ENCODE measurements at regions not wholly inside any gene's neighbourhood (a gene's known extent, or its start where the extent isn't known, plus 50 kb on each side); places are given as distances from the start of the nearest gene placed in this dataset.
"Not testable (repeated sequence)": the region's sequence is repeated elsewhere in the genome, so short reads cannot be mapped to it uniquely, and the experiment has no call there.

GRCh38 chr4:177182166-177182565 lies 127.5 kb upstream of the NEIL3 start:
- no peaks in the 10 kb centered on the region for H3K9me3 ChIP-seq
- no peak for DNase-seq (ENCODE audit: low spot score in 2 of 2)
- H3K4me3 ChIP-seq, result no peak overlapping the region
- no peaks in the 10 kb centered on the region for H3K27me3 ChIP-seq (ENCODE audit: low read depth)
- no peaks in the 10 kb centered on the region for H3K36me3 ChIP-seq (replicated peaks)
- no peaks in the 10 kb centered on the region for H3K4me1 ChIP-seq
- in situ Hi-C loops (cut with MboI; ENCODE audit: low sequenced_read_pairs), result no loop called here

- Histone ChIP-seq H3K4me3 (no peak overlapping the region), H3K4me1 (no peaks in the 10 kb centered on the region), H3K36me3 (replicated peaks) (no peaks in the 10 kb centered on the region), H3K9me3 (no peaks in the 10 kb centered on the region), H3K27me3 (ENCODE audit: low read depth) (no peaks in the 10 kb centered on the region)
- in situ Hi-C loops (cut with MboI; ENCODE audit: low sequenced_read_pairs), result no loop called here
- no peak for DNase-seq (ENCODE audit: low spot score in 2 of 2)
Observed at GRCh38 chr4:177182728-177183127, 126.9 kb upstream of the NEIL3 start.

GRCh38 chr4:177185151-177185550 lies 124.5 kb upstream of the NEIL3 start:
- Histone ChIP-seq H3K36me3 (replicated peaks) (no peaks in the 10 kb centered on the region; the same call in 1 of the 2 replicates), H3K9me3 (no peaks in the 10 kb centered on the region), H3K4me3 (no peak overlapping the region), H3K27me3 (ENCODE audit: low read depth) (no peaks in the 10 kb centered on the region), H3K4me1 (no peaks in the 10 kb centered on the region)
- no peak for DNase-seq (ENCODE audit: low spot score in 2 of 2)
- in situ Hi-C loops (cut with MboI; ENCODE audit: low sequenced_read_pairs), result no loop called here

- in situ Hi-C loops (cut with MboI; ENCODE audit: low sequenced_read_pairs), result no loop called here
- DNase-seq (ENCODE audit: low spot score in 2 of 2), result no peak
- H3K9me3 ChIP-seq, result no peaks in the 10 kb centered on the region
- no peaks in the 10 kb centered on the region for H3K4me1 ChIP-seq
- H3K36me3 ChIP-seq (replicated peaks), result no peaks in the 10 kb centered on the region; the same call in 1 of the 2 replicates
- H3K27me3 ChIP-seq (ENCODE audit: low read depth), result no peaks in the 10 kb centered on the region
- H3K4me3 ChIP-seq, result no peak overlapping the region
Observed at GRCh38 chr4:177185579-177185978, 124.1 kb upstream of the NEIL3 start.

GRCh38 chr4:177187371-177187770 lies 122.3 kb upstream of the NEIL3 start:
- no peak overlapping the region for H3K4me3 ChIP-seq
- no peaks in the 10 kb centered on the region for H3K27me3 ChIP-seq (ENCODE audit: low read depth)
- in situ Hi-C loops (cut with MboI; ENCODE audit: low sequenced_read_pairs), result no loop called here
- no peaks in the 10 kb centered on the region; the same call in 1 of the 2 replicates for H3K36me3 ChIP-seq (replicated peaks)
- no peaks in the 10 kb centered on the region for H3K4me1 ChIP-seq
- no peaks in the 10 kb centered on the region for H3K9me3 ChIP-seq
- DNase-seq (ENCODE audit: low spot score in 2 of 2), result no peak

GRCh38 chr4:177190995-177191580 lies 118.6 kb upstream of the NEIL3 start:
- H3K27me3 ChIP-seq (ENCODE audit: low read depth), result no peaks in the 10 kb centered on the region
- H3K36me3 ChIP-seq (replicated peaks), result no peaks in the 10 kb centered on the region; the same call in 1 of the 2 replicates
- in situ Hi-C loops (cut with MboI; ENCODE audit: low sequenced_read_pairs), result no loop called here
- no peaks in the 10 kb centered on the region for H3K4me1 ChIP-seq
- no peak overlapping the region for H3K4me3 ChIP-seq
- DNase-seq (ENCODE audit: low spot score in 2 of 2), result no peak
- no peaks in the 10 kb centered on the region for H3K9me3 ChIP-seq

GRCh38 chr4:177191586-177191985 lies 118.1 kb upstream of the NEIL3 start:
- Histone ChIP-seq H3K4me1 (no peaks in the 10 kb centered on the region), H3K36me3 (replicated peaks) (no peaks in the 10 kb centered on the region; the same call in 1 of the 2 replicates), H3K9me3 (no peaks in the 10 kb centered on the region), H3K4me3 (no peak overlapping the region), H3K27me3 (ENCODE audit: low read depth) (no peaks in the 10 kb centered on the region)
- in situ Hi-C loops (cut with MboI; ENCODE audit: low sequenced_read_pairs), result no loop called here
- no peak for DNase-seq (ENCODE audit: low spot score in 2 of 2)

- DNase-seq (ENCODE audit: low spot score in 2 of 2), result no peak
- no peak overlapping the region for H3K4me3 ChIP-seq
- H3K9me3 ChIP-seq, result no peaks in the 10 kb centered on the region
- H3K4me1 ChIP-seq, result no peaks in the 10 kb centered on the region
- H3K36me3 ChIP-seq (replicated peaks), result no peaks in the 10 kb centered on the region; the same call in 1 of the 2 replicates
- in situ Hi-C loops (cut with MboI; ENCODE audit: low sequenced_read_pairs), result no loop called here
- no peaks in the 10 kb centered on the region for H3K27me3 ChIP-seq (ENCODE audit: low read depth)
Observed at GRCh38 chr4:177191991-177192390, 117.7 kb upstream of the NEIL3 start.

- in situ Hi-C loops (cut with MboI; ENCODE audit: low sequenced_read_pairs); DNase-seq (ENCODE audit: low spot score in 2 of 2); H3K36me3 ChIP-seq (replicated peaks); H3K4me1 ChIP-seq; H3K4me3 ChIP-seq; H3K9me3 ChIP-seq; H3K27me3 ChIP-seq (ENCODE audit: low read depth): not testable (repeated sequence)
Observed at GRCh38 chr4:177193024-177193715, 116.5 kb upstream of the NEIL3 start.

GRCh38 chr4:177194906-177195305 lies 114.8 kb upstream of the NEIL3 start:
- in situ Hi-C loops (cut with MboI; ENCODE audit: low sequenced_read_pairs), result no loop called here
- Histone ChIP-seq H3K4me3 (no peak overlapping the region), H3K27me3 (ENCODE audit: low read depth) (no peaks in the 10 kb centered on the region), H3K9me3 (no peaks in the 10 kb centered on the region), H3K4me1 (no peaks in the 10 kb centered on the region), H3K36me3 (replicated peaks) (no peaks in the 10 kb centered on the region)
- no peak for DNase-seq (ENCODE audit: low spot score in 2 of 2)

GRCh38 chr4:177196615-177197014 lies 113.1 kb upstream of the NEIL3 start:
- H3K4me3 ChIP-seq, result no peak overlapping the region
- no peaks in the 10 kb centered on the region for H3K36me3 ChIP-seq (replicated peaks)
- no peak for DNase-seq (ENCODE audit: low spot score in 2 of 2)
- no peaks in the 10 kb centered on the region for H3K27me3 ChIP-seq (ENCODE audit: low read depth)
- H3K4me1 ChIP-seq, result no peaks in the 10 kb centered on the region
- in situ Hi-C loops (cut with MboI; ENCODE audit: low sequenced_read_pairs), result no loop called here
- H3K9me3 ChIP-seq, result no peaks in the 10 kb centered on the region

- H3K4me1 ChIP-seq, result no peaks in the 10 kb centered on the region
- in situ Hi-C loops (cut with MboI; ENCODE audit: low sequenced_read_pairs), result no loop called here
- H3K27me3 ChIP-seq (ENCODE audit: low read depth), result no peaks in the 10 kb centered on the region
- no peak overlapping the region for H3K4me3 ChIP-seq
- H3K9me3 ChIP-seq, result no peaks in the 10 kb centered on the region
- DNase-seq (ENCODE audit: low spot score in 2 of 2), result no peak
- no peaks in the 10 kb centered on the region for H3K36me3 ChIP-seq (replicated peaks)
Observed at GRCh38 chr4:177201614-177202013, 108.1 kb upstream of the NEIL3 start.

- no peak for DNase-seq (ENCODE audit: low spot score in 2 of 2)
Observed at GRCh38 chr4:177204126-177204525, 105.5 kb upstream of the NEIL3 start.

GRCh38 chr4:177214935-177215334 lies 94.7 kb upstream of the NEIL3 start:
- no peaks in the 10 kb centered on the region for H3K27me3 ChIP-seq (ENCODE audit: low read depth)
- H3K36me3 ChIP-seq (replicated peaks), result no peaks in the 10 kb centered on the region
- H3K4me3 ChIP-seq, result no peak overlapping the region
- no peak for DNase-seq (ENCODE audit: low spot score in 2 of 2)
- in situ Hi-C loops (cut with MboI; ENCODE audit: low sequenced_read_pairs), result no loop called here
- H3K9me3 ChIP-seq, result no peaks in the 10 kb centered on the region
- H3K4me1 ChIP-seq, result no peaks in the 10 kb centered on the region

More at GRCh38 chr4:177204126-177204525, 105.5 kb upstream of the NEIL3 start:
- Histone ChIP-seq H3K4me1 (no peaks in the 10 kb centered on the region), H3K36me3 (replicated peaks) (no peaks in the 10 kb centered on the region), H3K4me3 (no peak overlapping the region), H3K27me3 (ENCODE audit: low read depth) (no peaks in the 10 kb centered on the region), H3K9me3 (no peaks in the 10 kb centered on the region)
- in situ Hi-C loops (cut with MboI; ENCODE audit: low sequenced_read_pairs), result no loop called here
